ENCODE measurements at regions not wholly inside any gene's neighbourhood (a gene's known extent, or its start where the extent isn't known, plus 50 kb on each side); places are given as distances from the start of the nearest gene placed in this dataset.

- Histone ChIP-seq H4K20me1 (ENCODE audit: insufficient read depth) (no peaks in the 10 kb centered on the region), H3K27ac (ENCODE audit: low read length) (no peak overlapping the region), H3K9ac (ENCODE audit: low read length) (no peak overlapping the region), H3K9me2 (ENCODE audit: insufficient read depth, low read length) (no peaks in the 10 kb centered on the region), H3K4me2 (ENCODE audit: low read length) (no peak overlapping the region), H3K79me2 (replicated peaks; ENCODE audit: insufficient read depth, low read length) (no peaks in the 10 kb centered on the region), H3K9me3 (ENCODE audit: low read length) (no peaks in the 10 kb centered on the region), H3K4me3 (ENCODE audit: low read length) (no peak overlapping the region), H3K27me3 (ENCODE audit: insufficient read depth, low read depth, low read length) (no peaks in the 10 kb centered on the region), H2AFZ (ENCODE audit: low read depth, low read length) (no peak overlapping the region), H3F3A (ENCODE audit: insufficient read depth, low read length, poor library complexity, severe bottlenecking) (no peaks in the 10 kb centered on the region), H3K36me3 (ENCODE audit: insufficient read depth, low read length) (no peaks in the 10 kb centered on the region)
- TF ChIP-seq EZH2 (IDR thresholded peaks at IDR 0.05; ENCODE audit: borderline replicate concordance, insufficient read depth, low read length, poor library complexity, severe bottlenecking) (no peak), MXI1 (conservative IDR thresholded peaks at IDR 0.05; ENCODE audit: poor library complexity, severe bottlenecking) (no peak)
These were observed 62.0 kb upstream of the EGFR start for GRCh38 chr7:54956865-54957264.

GRCh38 chr7:54960517-54960916, 58.3 kb upstream of the EGFR start:
- no peaks in the 10 kb centered on the region for H4K20me1 ChIP-seq (ENCODE audit: insufficient read depth)
- no peaks in the 10 kb centered on the region for H3K79me2 ChIP-seq (replicated peaks; ENCODE audit: insufficient read depth, low read length)
- H2AFZ ChIP-seq (ENCODE audit: low read depth, low read length) = no peak overlapping the region
- no peak overlapping the region for H3K27ac ChIP-seq (ENCODE audit: low read length)
- no peak for TF ChIP-seq EP300 (conservative IDR thresholded peaks at IDR 0.05; ENCODE audit: poor library complexity, severe bottlenecking)
- no peaks in the 10 kb centered on the region for H3K9me3 ChIP-seq (ENCODE audit: low read length)
- no peaks in the 10 kb centered on the region for H3K36me3 ChIP-seq (ENCODE audit: insufficient read depth, low read length)
- no peaks in the 10 kb centered on the region for H3K9me2 ChIP-seq (ENCODE audit: insufficient read depth, low read length)
- H3F3A ChIP-seq (ENCODE audit: insufficient read depth, low read length, poor library complexity, severe bottlenecking) = no peaks in the 10 kb centered on the region
- H3K9ac ChIP-seq (ENCODE audit: low read length) = no peak overlapping the region
- no peak overlapping the region for H3K4me2 ChIP-seq (ENCODE audit: low read length)
- H3K27me3 ChIP-seq (ENCODE audit: insufficient read depth, low read depth, low read length) = no peaks in the 10 kb centered on the region
- H3K4me3 ChIP-seq (ENCODE audit: low read length) = no peak overlapping the region

GRCh38 chr7:54961391-54961790, 57.4 kb upstream of the EGFR start:
- Histone ChIP-seq H3K9ac (ENCODE audit: low read length) (no peak overlapping the region), H3K9me3 (ENCODE audit: low read length) (no peaks in the 10 kb centered on the region), H3K36me3 (ENCODE audit: insufficient read depth, low read length) (no peaks in the 10 kb centered on the region), H3F3A (ENCODE audit: insufficient read depth, low read length, poor library complexity, severe bottlenecking) (no peaks in the 10 kb centered on the region), H3K79me2 (replicated peaks; ENCODE audit: insufficient read depth, low read length) (no peaks in the 10 kb centered on the region), H3K27me3 (ENCODE audit: insufficient read depth, low read depth, low read length) (no peaks in the 10 kb centered on the region), H2AFZ (ENCODE audit: low read depth, low read length) (no peak overlapping the region), H3K4me2 (ENCODE audit: low read length) (no peak overlapping the region), H3K4me3 (ENCODE audit: low read length) (no peak overlapping the region), H4K20me1 (ENCODE audit: insufficient read depth) (no peaks in the 10 kb centered on the region), H3K27ac (ENCODE audit: low read length) (no peak overlapping the region), H3K9me2 (ENCODE audit: insufficient read depth, low read length) (no peaks in the 10 kb centered on the region)
- no peak for TF ChIP-seq RAD21 (conservative IDR thresholded peaks at IDR 0.05)
- no peak for TF ChIP-seq EP300 (conservative IDR thresholded peaks at IDR 0.05; ENCODE audit: poor library complexity, severe bottlenecking)
- no peak for TF ChIP-seq TAF1 (IDR thresholded peaks at IDR 0.05; ENCODE audit: low read depth)
- TF ChIP-seq EZH2 (IDR thresholded peaks at IDR 0.05; ENCODE audit: borderline replicate concordance, insufficient read depth, low read length, poor library complexity, severe bottlenecking) = no peak
- TF ChIP-seq MXI1 (conservative IDR thresholded peaks at IDR 0.05; ENCODE audit: poor library complexity, severe bottlenecking) = no peak
- TF ChIP-seq CTCF (IDR thresholded peaks at IDR 0.05; ENCODE audit: poor library complexity, severe bottlenecking) = no peak
- no peak for TF ChIP-seq REST (IDR thresholded peaks at IDR 0.05; ENCODE audit: borderline replicate concordance)
- no peak for TF ChIP-seq SMC3 (conservative IDR thresholded peaks at IDR 0.05; ENCODE audit: poor library complexity)
- TF ChIP-seq POLR2AphosphoS5 (IDR thresholded peaks at IDR 0.05) = no peak
